ENCODE measurements at regions not wholly inside any gene's neighbourhood (a gene's known extent, or its start where the extent isn't known, plus 50 kb on each side); places are given as distances from the start of the nearest gene placed in this dataset.

GRCh38 chr12:41700940-41701339, 443.7 kb downstream of the GXYLT1 start:
- no peak overlapping the region for H3K4me3 ChIP-seq
- intact Hi-C loops (cut with DNase I), result no loop called here
- TF ChIP-seq CTCF (IDR thresholded peaks at IDR 0.05), result no peak
- no peaks in the 10 kb centered on the region for H3K9me3 ChIP-seq
- ATAC-seq (no peak), DNase-seq (no peak)
- H3K36me3 ChIP-seq (ENCODE audit: insufficient read depth in 1 of 2, low read depth in 1 of 2), result no peaks in the 10 kb centered on the region
- WGBS, 3 donors, result 63 to 70% (median 63%) methylated on average over 4 of the region's 4 CpGs
- H3K4me1 ChIP-seq, result no peaks in the 10 kb centered on the region
- H3K27ac ChIP-seq, result no peak overlapping the region
- H3K27me3 ChIP-seq (ENCODE audit: insufficient read depth in 3 of 3, low read length in 2 of 3), result no peaks in the 10 kb centered on the region

GRCh38 chr12:41699658-41700057, 445.0 kb downstream of the GXYLT1 start:
- no peak overlapping the region for H3K27ac ChIP-seq
- no peak for ATAC-seq
- no peaks in the 10 kb centered on the region for H3K27me3 ChIP-seq (ENCODE audit: insufficient read depth in 3 of 3, low read length in 2 of 3)
- TF ChIP-seq CTCF (IDR thresholded peaks at IDR 0.05), result no peak
- no peak overlapping the region for H3K4me3 ChIP-seq
- 90 to 95% (median 92%) methylated on average over 3 of the region's 3 CpGs for WGBS, 3 donors
- DNase-seq, result no peak
- no peaks in the 10 kb centered on the region for H3K36me3 ChIP-seq (ENCODE audit: insufficient read depth in 1 of 2, low read depth in 1 of 2)
- intact Hi-C loops (cut with DNase I), result no loop called here
- H3K9me3 ChIP-seq, result no peaks in the 10 kb centered on the region
- no peaks in the 10 kb centered on the region for H3K4me1 ChIP-seq

GRCh38 chr12:41697161-41697560, 447.5 kb downstream of the GXYLT1 start:
- no peaks in the 10 kb centered on the region for H3K4me1 ChIP-seq
- H3K36me3 ChIP-seq (ENCODE audit: insufficient read depth in 1 of 2, low read depth in 1 of 2), result no peaks in the 10 kb centered on the region
- no peaks in the 10 kb centered on the region for H3K9me3 ChIP-seq
- no peak overlapping the region for H3K27ac ChIP-seq
- ATAC-seq, result no peak
- TF ChIP-seq CTCF (IDR thresholded peaks at IDR 0.05), result no peak
- no peak overlapping the region for H3K4me3 ChIP-seq
- 63 to 67% (median 66%) methylated on average over 2 of the region's 2 CpGs for whole genome bisulfite sequencing, 3 donors
- no peak for DNase-seq
- no peaks in the 10 kb centered on the region for H3K27me3 ChIP-seq (ENCODE audit: insufficient read depth in 3 of 3, low read length in 2 of 3)
- intact Hi-C loops (cut with DNase I), result no loop called here

- intact Hi-C loops (cut with DNase I), result loop anchor here in 1 of 2 donors (10.0 kb wide), 1 partner anchor 340 kb away; no protein-coding TSS in a partner anchor
- no peak overlapping the region for H3K4me3 ChIP-seq
- no peak for TF ChIP-seq CTCF (IDR thresholded peaks at IDR 0.05)
- no peaks in the 10 kb centered on the region for H3K4me1 ChIP-seq
- H3K27ac ChIP-seq, result no peak overlapping the region
- DNase-seq (no peak), ATAC-seq (no peak)
- H3K9me3 ChIP-seq, result no peaks in the 10 kb centered on the region
- no peaks in the 10 kb centered on the region for H3K27me3 ChIP-seq (ENCODE audit: insufficient read depth in 3 of 3, low read length in 2 of 3)
- no peaks in the 10 kb centered on the region for H3K36me3 ChIP-seq (ENCODE audit: insufficient read depth in 1 of 2, low read depth in 1 of 2)
These were observed 459.7 kb downstream of the GXYLT1 start for GRCh38 chr12:41684997-41685396.

GRCh38 chr12:41683513-41684240, 461.0 kb downstream of the GXYLT1 start:
- no peak for ATAC-seq
- intact Hi-C loops (cut with DNase I), result loop anchor here in 1 of 2 donors (10.0 kb wide), 1 partner anchor 341 kb away; no protein-coding TSS in a partner anchor
- no peaks in the 10 kb centered on the region for H3K27me3 ChIP-seq (ENCODE audit: insufficient read depth in 3 of 3, low read length in 2 of 3)

More at GRCh38 chr12:41683513-41684240, 461.0 kb downstream of the GXYLT1 start:
- no peaks in the 10 kb centered on the region for H3K4me1 ChIP-seq
- no peak overlapping the region for H3K27ac ChIP-seq
- WGBS, 3 donors, result 56 to 61% (median 61%) methylated on average over 4 of the region's 4 CpGs
- no peak for DNase-seq
- no peak for TF ChIP-seq CTCF (IDR thresholded peaks at IDR 0.05)
- H3K9me3 ChIP-seq, result no peaks in the 10 kb centered on the region
- H3K36me3 ChIP-seq (ENCODE audit: insufficient read depth in 1 of 2, low read depth in 1 of 2), result no peaks in the 10 kb centered on the region
- H3K4me3 ChIP-seq, result no peak overlapping the region

All from psoas muscle (tissue), 7 donors.